Loucy (cell line): ENCODE measurements at regions not wholly inside any gene's neighbourhood (a gene's known extent, or its start where the extent isn't known, plus 50 kb on each side); places are given as distances from the start of the nearest gene placed in this dataset.

Experiments
- H2AFZ ChIP-seq: fragments of 200-600 bp; sonication (generic); 2 replicates; pipeline ENCODE4 v1.6.0; 2016; ENCODE audit warnings: antibody characterized with exemption, mild to moderate bottlenecking, low read length, moderate library complexity
- H3F3A ChIP-seq: fragments of 200-600 bp; 2 replicates; pipeline ENCODE4 v1.6.0; 2016; ENCODE audit warnings: antibody characterized with exemption, low read depth, mild to moderate bottlenecking
- H3K27me3 ChIP-seq: fragments of 200-600 bp; sonication (generic); 2 replicates; pipeline ENCODE4 v1.6.1; 2014; ENCODE audit warnings: low read length, mild to moderate bottlenecking; ENCODE audit not compliant: insufficient read depth, poor library complexity, severe bottlenecking
- H3K36me3 ChIP-seq: fragments of 200-600 bp; sonication (generic); 2 replicates; pipeline ENCODE4 v1.6.1; 2016; ENCODE audit warnings: low read length; ENCODE audit not compliant: insufficient read depth
- H3K4me1 ChIP-seq: fragments of 200-600 bp; sonication (generic); 2 replicates; pipeline ENCODE4 v1.5.1; 2014; ENCODE audit warnings: low read length, mild to moderate bottlenecking; ENCODE audit not compliant: insufficient read depth, poor library complexity, severe bottlenecking
- H3K4me2 ChIP-seq: fragments of 200-600 bp; sonication (generic); 2 replicates; pipeline ENCODE4 v1.6.0; 2014; ENCODE audit warnings: antibody characterized with exemption, low read length, low read depth, mild to moderate bottlenecking; ENCODE audit not compliant: poor library complexity, severe bottlenecking
- H3K4me3 ChIP-seq: fragments of 200-600 bp; sonication (generic); 2 replicates; pipeline ENCODE4 v1.5.1; 2014; ENCODE audit warnings: low read length, mild to moderate bottlenecking, mixed read lengths; ENCODE audit not compliant: poor library complexity, severe bottlenecking
- H3K79me2 ChIP-seq: fragments of 200-600 bp; sonication (generic); 2 replicates; pipeline ENCODE4 v1.6.1; 2014; ENCODE audit warnings: low read length; ENCODE audit not compliant: insufficient read depth
- H3K9ac ChIP-seq: fragments of 200-600 bp; sonication (generic); 2 replicates; pipeline ENCODE4 v1.6.0; 2014; ENCODE audit warnings: mild to moderate bottlenecking, low read depth, low read length, moderate library complexity; ENCODE audit not compliant: poor library complexity, severe bottlenecking
- H3K9me2 ChIP-seq: fragments of 200-600 bp; sonication (generic); replicated peaks from 2 replicates; pipeline ENCODE4 v1.6.1; 2016; ENCODE audit warnings: low read depth, low read length, mixed read lengths
- H3K9me3 ChIP-seq: fragments of 200-600 bp; sonication (generic); 2 replicates; pipeline ENCODE4 v1.6.1; 2014; ENCODE audit warnings: mild to moderate bottlenecking, antibody characterized with exemption, low read length, low read depth; ENCODE audit not compliant: insufficient read depth
- H4K20me1 ChIP-seq: fragments of 200-600 bp; sonication (generic); 2 replicates; pipeline ENCODE4 v1.6.0; 2014; ENCODE audit warnings: antibody characterized with exemption, low read length, mild to moderate bottlenecking; ENCODE audit not compliant: insufficient read depth, poor library complexity, severe bottlenecking
- EZH2phosphoT487 ChIP-seq: fragments of 200-600 bp; IDR thresholded peaks from 2 replicates; pipeline ENCODE4 v1.6.1; 2018; ENCODE audit warnings: antibody characterized with exemption, mild to moderate bottlenecking, moderate library complexity, borderline replicate concordance
- TF ChIP-seq, protein P1 (sequence below): fragments of 200-600 bp; sonication (generic); conservative IDR thresholded peaks from 2 replicates; pipeline ENCODE4 v1.5.1; 2014; ENCODE audit warnings: mild to moderate bottlenecking, antibody characterized with exemption, low read length

DNA sequence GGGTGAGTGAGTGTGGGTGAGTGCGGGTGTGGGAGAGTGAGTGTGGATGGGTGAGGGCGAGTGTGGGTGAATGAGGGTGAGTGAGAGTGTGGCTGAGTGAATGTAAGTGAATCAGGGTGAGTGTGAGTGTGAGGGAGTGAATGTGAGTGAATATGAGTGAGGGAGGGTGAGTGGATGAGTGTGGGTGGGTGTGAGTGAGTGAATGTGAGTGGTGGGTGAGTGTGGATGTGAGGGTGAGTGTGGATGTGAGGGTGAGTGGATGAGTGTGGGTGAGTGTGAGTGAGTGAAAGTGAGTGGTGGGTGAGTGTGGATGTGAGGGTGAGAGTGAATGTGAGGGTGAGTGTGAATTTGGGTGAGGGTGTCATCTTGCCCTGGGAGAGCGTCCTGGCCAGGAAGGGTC lies 67.5 kb downstream of the TRIML1 start:
- H3K27me3 ChIP-seq = no peaks in the 10 kb centered on the region
- H4K20me1 ChIP-seq = no peaks in the 10 kb centered on the region
- no peaks in the 10 kb centered on the region for H3K9me2 ChIP-seq
- no peak overlapping the region for H3K4me3 ChIP-seq
- no peak overlapping the region for H3K4me2 ChIP-seq
- H3K36me3 ChIP-seq = no peaks in the 10 kb centered on the region
- H3K79me2 ChIP-seq = no peaks in the 10 kb centered on the region
- no peak overlapping the region for H2AFZ ChIP-seq
- H3K4me1 ChIP-seq = no peaks in the 10 kb centered on the region
- H3K9me3 ChIP-seq = peaks cover 4% of the 10 kb centered on the region; the same call in 1 of the 2 replicates
- no peak overlapping the region for H3K9ac ChIP-seq
- no peaks in the 10 kb centered on the region for H3F3A ChIP-seq
- TF ChIP-seq, protein P1, sequence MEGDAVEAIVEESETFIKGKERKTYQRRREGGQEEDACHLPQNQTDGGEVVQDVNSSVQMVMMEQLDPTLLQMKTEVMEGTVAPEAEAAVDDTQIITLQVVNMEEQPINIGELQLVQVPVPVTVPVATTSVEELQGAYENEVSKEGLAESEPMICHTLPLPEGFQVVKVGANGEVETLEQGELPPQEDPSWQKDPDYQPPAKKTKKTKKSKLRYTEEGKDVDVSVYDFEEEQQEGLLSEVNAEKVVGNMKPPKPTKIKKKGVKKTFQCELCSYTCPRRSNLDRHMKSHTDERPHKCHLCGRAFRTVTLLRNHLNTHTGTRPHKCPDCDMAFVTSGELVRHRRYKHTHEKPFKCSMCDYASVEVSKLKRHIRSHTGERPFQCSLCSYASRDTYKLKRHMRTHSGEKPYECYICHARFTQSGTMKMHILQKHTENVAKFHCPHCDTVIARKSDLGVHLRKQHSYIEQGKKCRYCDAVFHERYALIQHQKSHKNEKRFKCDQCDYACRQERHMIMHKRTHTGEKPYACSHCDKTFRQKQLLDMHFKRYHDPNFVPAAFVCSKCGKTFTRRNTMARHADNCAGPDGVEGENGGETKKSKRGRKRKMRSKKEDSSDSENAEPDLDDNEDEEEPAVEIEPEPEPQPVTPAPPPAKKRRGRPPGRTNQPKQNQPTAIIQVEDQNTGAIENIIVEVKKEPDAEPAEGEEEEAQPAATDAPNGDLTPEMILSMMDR = no peak
- no peak for TF ChIP-seq EZH2phosphoT487

DNA sequence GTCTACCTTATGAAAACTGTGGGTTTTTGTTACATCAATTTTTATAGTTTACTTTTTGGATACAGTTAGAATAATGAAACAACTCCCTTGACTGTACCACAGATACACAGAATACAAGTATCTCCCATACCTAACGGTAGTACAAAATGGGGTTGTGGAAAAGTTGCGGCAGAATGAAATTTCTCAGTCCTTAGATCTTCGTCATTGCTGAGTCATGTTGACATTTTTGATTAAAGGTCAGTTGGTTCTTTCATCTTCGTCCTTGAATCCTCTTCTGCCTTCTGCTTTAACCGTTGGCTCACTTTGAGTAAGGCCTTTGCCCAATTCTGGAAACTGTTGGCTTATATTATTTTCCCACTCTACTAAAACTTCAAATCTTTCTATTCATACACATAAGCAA lies 75.6 kb downstream of the TRIML1 start:
- H3K4me2 ChIP-seq = no peak overlapping the region
- TF ChIP-seq, protein P1 = no peak
- TF ChIP-seq EZH2phosphoT487 = no peak

DNA sequence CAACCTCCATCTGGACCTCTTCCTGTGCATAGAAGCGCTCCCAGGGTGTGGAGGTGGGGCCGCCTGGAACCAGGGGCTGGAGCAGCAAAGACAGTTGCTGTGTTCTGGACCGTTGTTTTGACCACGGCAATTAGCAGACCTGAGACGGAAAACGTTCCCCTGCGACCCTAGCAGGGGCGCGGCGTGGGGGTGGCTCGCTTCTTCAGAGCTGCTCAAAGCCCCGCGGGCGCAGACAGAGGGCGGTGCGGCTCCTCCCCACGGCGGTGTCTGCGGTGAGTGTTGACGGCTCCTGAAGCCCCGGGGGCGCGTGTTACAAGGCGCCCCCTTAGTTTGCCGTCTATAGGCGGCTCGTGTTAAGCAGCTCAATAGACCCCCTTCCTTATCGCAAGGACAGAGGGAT lies 79.2 kb downstream of the TRIML1 start:
- no peaks in the 10 kb centered on the region for H3F3A ChIP-seq
- H3K27me3 ChIP-seq = no peaks in the 10 kb centered on the region
- H3K4me2 ChIP-seq = no peak overlapping the region
- H4K20me1 ChIP-seq = no peaks in the 10 kb centered on the region
- H3K36me3 ChIP-seq = no peaks in the 10 kb centered on the region
- no peaks in the 10 kb centered on the region for H3K79me2 ChIP-seq
- H3K9me2 ChIP-seq = no peaks in the 10 kb centered on the region
- no peaks in the 10 kb centered on the region for H3K4me1 ChIP-seq
- TF ChIP-seq, protein P1 = no peak
- no peak for TF ChIP-seq EZH2phosphoT487
- H3K9me3 ChIP-seq = peaks cover 4% of the 10 kb centered on the region; the same call in 1 of the 2 replicates
- no peak overlapping the region for H3K4me3 ChIP-seq
- no peak overlapping the region for H2AFZ ChIP-seq
- H3K9ac ChIP-seq = no peak overlapping the region

More for the DNA sequence above, 75.6 kb downstream of the TRIML1 start:
- no peaks in the 10 kb centered on the region for H3K36me3 ChIP-seq
- H3K9me3 ChIP-seq = peaks cover 4% of the 10 kb centered on the region; the same call in 1 of the 2 replicates
- no peak overlapping the region for H3K4me3 ChIP-seq
- no peaks in the 10 kb centered on the region for H3K27me3 ChIP-seq
- H3K79me2 ChIP-seq = no peaks in the 10 kb centered on the region
- no peak overlapping the region for H3K9ac ChIP-seq
- H2AFZ ChIP-seq = no peak overlapping the region
- H4K20me1 ChIP-seq = no peaks in the 10 kb centered on the region
- no peaks in the 10 kb centered on the region for H3K9me2 ChIP-seq
- no peaks in the 10 kb centered on the region for H3F3A ChIP-seq
- no peaks in the 10 kb centered on the region for H3K4me1 ChIP-seq
